IMR-90 (cell line): ENCODE measurements at regions not wholly inside any gene's neighbourhood (a gene's known extent, or its start where the extent isn't known, plus 50 kb on each side); places are given as distances from the start of the nearest gene placed in this dataset.

Experiments used
- ATAC-seq: fragments of 200-7000 bp; cut with Tn5 transposase; 2 replicates; pipeline ENCODE4 v1.9.1; 2020; ENCODE audit warnings: low read depth, mild to moderate bottlenecking, moderate library complexity
- BruUV-seq: library from RNA; stranded (reverse); fragments of 400-500 nt; replicated peaks from 2 replicates; lab custom pipeline; 2021; lab: Mats Ljungman, UMichigan
- CTCF ChIA-PET: fragments of 300-600 bp; formaldehyde crosslinking; extraction: SDS; loops from one replicate; lab custom pipeline; 2021; ENCODE audit warnings: antibody characterized with exemption; lab: Yijun Ruan, JAX
- POLR2A ChIA-PET: fragments of 300-600 bp; sonication (Branson Sonifier 250); formaldehyde crosslinking; loops from one replicate; lab custom pipeline; 2022; ENCODE audit warnings: antibody characterized with exemption; ENCODE audit not compliant: unreplicated experiment; lab: Charles Lee
- DNase-seq: peaks from one replicate; pipeline ENCODE4 v3.0.0; 2013
- H2AFZ ChIP-seq: replicated peaks from 2 replicates; pipeline ENCODE3; 2013; ENCODE audit warnings: low read length, mild to moderate bottlenecking; ENCODE audit not compliant: poor library complexity
- H2AK5ac ChIP-seq: 2 replicates; pipeline ENCODE4 v1.6.1; 2013; ENCODE audit warnings: low read depth, low read length, inconsistent platforms
- H2AK9ac ChIP-seq: replicated peaks from 2 replicates; pipeline ENCODE3; 2013; ENCODE audit warnings: mild to moderate bottlenecking, low read depth, low read length, moderate library complexity; ENCODE audit not compliant: poor library complexity
- H2BK120ac ChIP-seq: 2 replicates; pipeline ENCODE4 v1.6.1; 2013; ENCODE audit warnings: low read depth, low read length, inconsistent platforms
- H2BK15ac ChIP-seq: 3 replicates; pipeline ENCODE4 v1.6.1; 2013; ENCODE audit warnings: low read depth, low read length, inconsistent platforms
- H2BK20ac ChIP-seq: 2 replicates; pipeline ENCODE4 v1.6.1; 2013; ENCODE audit warnings: low read depth, mild to moderate bottlenecking, inconsistent platforms, low read length, moderate library complexity
- H2BK5ac ChIP-seq: 2 replicates; pipeline ENCODE4 v1.6.1; 2013; ENCODE audit warnings: mild to moderate bottlenecking, low read depth, low read length, inconsistent platforms; ENCODE audit not compliant: poor library complexity, severe bottlenecking
- H3K14ac ChIP-seq: replicated peaks from 2 replicates; pipeline ENCODE4 v1.6.1; 2013; ENCODE audit warnings: low read depth, low read length, inconsistent platforms
- H3K18ac ChIP-seq: 2 replicates; pipeline ENCODE4 v1.6.1; 2013; ENCODE audit warnings: low read depth, low read length, control low read depth
- H3K23ac ChIP-seq: 2 replicates; pipeline ENCODE4 v1.6.1; 2013; ENCODE audit warnings: low read depth, low read length, inconsistent platforms
- H3K27ac ChIP-seq: 2 replicates; pipeline ENCODE4 v1.5.1; 2013; ENCODE audit warnings: mild to moderate bottlenecking, control low read depth, low read length; ENCODE audit not compliant: insufficient read depth
- H3K27me3 ChIP-seq: 2 replicates; pipeline ENCODE4 v1.6.1; 2013; ENCODE audit warnings: low read length; ENCODE audit not compliant: control insufficient read depth, insufficient read depth
- H3K36me3 ChIP-seq: 2 replicates; pipeline ENCODE4 v1.6.1; 2013; ENCODE audit warnings: low read length, mixed read lengths; ENCODE audit not compliant: control insufficient read depth, insufficient read depth
- H3K4ac ChIP-seq: 2 replicates; pipeline ENCODE4 v1.6.1; 2013; ENCODE audit warnings: low read depth, low read length, inconsistent platforms
- H3K4me1 ChIP-seq: 2 replicates; pipeline ENCODE4 v1.6.1; 2013; ENCODE audit warnings: low read length, mixed read lengths; ENCODE audit not compliant: control insufficient read depth, insufficient read depth
- H3K4me2 ChIP-seq: 2 replicates; pipeline ENCODE4 v1.6.1; 2013; ENCODE audit warnings: low read depth, mild to moderate bottlenecking, control low read depth, low read length, moderate library complexity
- H3K4me3 ChIP-seq: 2 replicates; pipeline ENCODE4 v1.5.1; 2013; ENCODE audit warnings: low read depth, mild to moderate bottlenecking, control low read depth, low read length, moderate library complexity; ENCODE audit not compliant: insufficient read depth
- H3K56ac ChIP-seq: 2 replicates; pipeline ENCODE4 v1.6.1; 2013; ENCODE audit warnings: low read length, inconsistent platforms; ENCODE audit not compliant: insufficient read depth; ENCODE audit errors: extremely low read depth
- H3K79me1 ChIP-seq, 2 experiments: 2 replicates each; pipeline ENCODE4 v1.6.1; 2013; ENCODE audit warnings: low read length in 2 of 2, inconsistent platforms in 1 of 2, low read depth in 1 of 2
- H3K9ac ChIP-seq: 2 replicates; pipeline ENCODE4 v1.6.1; 2013; ENCODE audit warnings: low read depth, low read length, control low read depth
- H3K9me1 ChIP-seq: 2 replicates; pipeline ENCODE4 v1.6.1; 2013; ENCODE audit warnings: low read length, inconsistent platforms; ENCODE audit not compliant: insufficient read depth
- H3K9me3 ChIP-seq: 2 replicates; pipeline ENCODE4 v1.6.1; 2013; ENCODE audit warnings: low read length; ENCODE audit not compliant: control insufficient read depth, insufficient read depth
- H4K20me1 ChIP-seq: 2 replicates; pipeline ENCODE4 v1.6.1; 2013; ENCODE audit warnings: low read length, inconsistent platforms; ENCODE audit not compliant: insufficient read depth
- H4K5ac ChIP-seq: 2 replicates; pipeline ENCODE4 v1.6.1; 2013; ENCODE audit warnings: mild to moderate bottlenecking, low read depth, low read length, control low read depth
- H4K8ac ChIP-seq, 2 experiments: 2 replicates each; pipeline ENCODE4 v1.6.1; 2013; ENCODE audit warnings: low read depth in 2 of 2, low read length in 2 of 2, control low read depth in 1 of 2, inconsistent platforms in 1 of 2
- H4K91ac ChIP-seq: 2 replicates; pipeline ENCODE4 v1.6.1; 2013; ENCODE audit warnings: low read depth, low read length, inconsistent platforms; ENCODE audit not compliant: insufficient read depth
- ELK1 ChIP-seq: fragments of 150-350 bp; IDR thresholded peaks from 2 replicates; pipeline ENCODE4 v1.6.1; 2016; ENCODE audit warnings: low read depth, mild to moderate bottlenecking, low read length, moderate library complexity, borderline replicate concordance
- FOS ChIP-seq: fragments of 150-350 bp; IDR thresholded peaks from 2 replicates; pipeline ENCODE4 v1.6.1; 2016; ENCODE audit warnings: low read depth, low read length
- SMC3 ChIP-seq: fragments of 150-350 bp; IDR thresholded peaks from 2 replicates; pipeline ENCODE4 v1.6.1; 2016; ENCODE audit warnings: low read depth, mild to moderate bottlenecking, antibody characterized with exemption, low read length, moderate library complexity
- WGBS, 2 experiments: methylation state at CpG; one replicate each; pipeline versions ENCODE4 v1.1.5 to v1.1.7; 2013; ENCODE audit warnings: missing lambda C conversion rate in 2 of 2; ENCODE audit not compliant: insufficient read length in 1 of 2; ENCODE audit errors: extremely low coverage in 2 of 2; 5-methylcytosine and 5-hydroxymethylcytosine counted together
- dilution Hi-C: fragments of 300-500 bp; cut with HindIII; formaldehyde crosslinking; loops from one replicate; pipeline ENCODE4 v1.14.3; 2018; ENCODE audit warnings: low sequenced_read_pairs; ENCODE audit not compliant: unreplicated experiment
- in situ Hi-C: fragments of 300-500 bp; cut with MboI; formaldehyde crosslinking; loops from 3 replicates; pipeline ENCODE4 v1.14.3; 2019; ENCODE audit warnings: low sequenced_read_pairs, inconsistent platforms, mixed read lengths
- intact Hi-C: fragments of 100-400 bp; cut with micrococcal nuclease; formaldehyde crosslinking; loops from 2 replicates; pipeline ENCODE4 v1.10.0; 2022

- intact Hi-C loops (no loop called here), dilution Hi-C loops (no loop called here), in situ Hi-C loops (no loop called here)
- H2AK9ac ChIP-seq: no peak overlapping the region
- ATAC-seq (no peak), DNase-seq (no peak)
- no peaks in the 10 kb centered on the region for H4K20me1 ChIP-seq
- no peak overlapping the region for H3K9ac ChIP-seq
- no peak overlapping the region for H3K14ac ChIP-seq
- no peak overlapping the region for H3K4me3 ChIP-seq
- no peak overlapping the region for H2AFZ ChIP-seq
- H4K91ac ChIP-seq: no peak overlapping the region
- H3K9me3 ChIP-seq: peaks cover 11% of the 10 kb centered on the region
- H4K8ac ChIP-seq: no peak overlapping the region
- 16% methylated on average over 3 of the region's 3 CpGs; no CpG with 5 or more reads in 1 of the 2 experiments for WGBS, 2 experiments
- TF ChIP-seq SMC3 (no peak), ELK1 (no peak), FOS (no peak)
- H3K27ac ChIP-seq: no peak overlapping the region
- H2BK20ac ChIP-seq: no peak overlapping the region
- no peak overlapping the region for H3K56ac ChIP-seq
- H2BK5ac ChIP-seq: no peak overlapping the region
- no peak overlapping the region for H2BK120ac ChIP-seq
- no peak overlapping the region for H3K4ac ChIP-seq
- H3K9me1 ChIP-seq: no peaks in the 10 kb centered on the region
- no peak overlapping the region for H3K4me2 ChIP-seq
- H3K4me1 ChIP-seq: no peaks in the 10 kb centered on the region
- H2BK15ac ChIP-seq: no peak overlapping the region
- ChIA-PET POLR2A (no interaction called here), CTCF (no interaction called here)
- no peak overlapping the region for H3K23ac ChIP-seq
- no peak overlapping the region for H3K18ac ChIP-seq
- no TSS peak for BruUV-seq
- H4K5ac ChIP-seq: no peak overlapping the region
- no peaks in the 10 kb centered on the region for H3K27me3 ChIP-seq
- no peaks in the 10 kb centered on the region for H3K79me1 ChIP-seq
- no peak overlapping the region for H2AK5ac ChIP-seq
- no peaks in the 10 kb centered on the region for H3K36me3 ChIP-seq
Observed at GRCh38 chr7:97480772-97481390, 251.0 kb upstream of the TAC1 start.
